Suprapubic skin (tissue), 4 donors: ENCODE measurements at regions not wholly inside any gene's neighbourhood (a gene's known extent, or its start where the extent isn't known, plus 50 kb on each side); places are given as distances from the start of the nearest gene placed in this dataset.

ENCODE experiments used
- EP300 ChIP-seq: sonication (generic); formaldehyde crosslinking; IDR thresholded peaks from one replicate; pipeline ENCODE4 v1.6.1; 2017; ENCODE audit warnings: antibody characterized with exemption
- POLR2A ChIP-seq, 2 donors: fragments of 450-650 bp; IDR thresholded peaks; one replicate each; pipeline ENCODE4 v1.6.1; 2017; ENCODE audit warnings: antibody characterized with exemption in 2 of 2, mild to moderate bottlenecking in 2 of 2, moderate library complexity in 2 of 2
- POLR2AphosphoS5 ChIP-seq, 3 donors: sonication (generic); formaldehyde crosslinking; IDR thresholded peaks; one replicate each; pipeline ENCODE4 v1.6.1; 2017; ENCODE audit warnings: antibody characterized with exemption in 3 of 3
- TF ChIP-seq, protein P1 (sequence below), 2 donors: fragments of 200-600 bp in 1 of 2; fragments of 450-650 bp in 1 of 2; sonication (generic) in 1 of 2; IDR thresholded peaks; one replicate each; pipeline ENCODE4 v1.5.1; 2016 to 2019; ENCODE audit warnings: antibody characterized with exemption in 2 of 2, mild to moderate bottlenecking in 1 of 2, moderate library complexity in 1 of 2

DNA sequence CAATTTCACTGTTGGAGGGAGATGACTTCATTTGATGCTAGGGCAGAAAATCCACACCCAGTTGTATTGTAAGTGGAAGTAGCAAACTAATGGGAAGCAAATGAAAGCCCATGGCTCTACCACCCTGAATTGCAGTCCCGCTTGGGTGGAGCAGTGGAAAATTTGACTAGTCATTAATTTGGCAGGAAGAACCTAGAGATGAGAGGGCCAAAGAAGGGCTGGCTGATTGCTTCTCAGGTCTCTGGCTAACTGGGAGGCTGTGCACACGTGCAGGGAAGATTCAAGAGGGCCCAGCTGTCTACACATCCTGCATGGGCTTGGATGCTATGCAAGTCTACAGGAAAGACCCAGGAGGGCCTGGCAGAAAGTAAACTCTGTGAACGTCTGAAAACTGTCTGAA is 466.2 kb downstream of the TFAP2A start:
- TF ChIP-seq, protein P1, sequence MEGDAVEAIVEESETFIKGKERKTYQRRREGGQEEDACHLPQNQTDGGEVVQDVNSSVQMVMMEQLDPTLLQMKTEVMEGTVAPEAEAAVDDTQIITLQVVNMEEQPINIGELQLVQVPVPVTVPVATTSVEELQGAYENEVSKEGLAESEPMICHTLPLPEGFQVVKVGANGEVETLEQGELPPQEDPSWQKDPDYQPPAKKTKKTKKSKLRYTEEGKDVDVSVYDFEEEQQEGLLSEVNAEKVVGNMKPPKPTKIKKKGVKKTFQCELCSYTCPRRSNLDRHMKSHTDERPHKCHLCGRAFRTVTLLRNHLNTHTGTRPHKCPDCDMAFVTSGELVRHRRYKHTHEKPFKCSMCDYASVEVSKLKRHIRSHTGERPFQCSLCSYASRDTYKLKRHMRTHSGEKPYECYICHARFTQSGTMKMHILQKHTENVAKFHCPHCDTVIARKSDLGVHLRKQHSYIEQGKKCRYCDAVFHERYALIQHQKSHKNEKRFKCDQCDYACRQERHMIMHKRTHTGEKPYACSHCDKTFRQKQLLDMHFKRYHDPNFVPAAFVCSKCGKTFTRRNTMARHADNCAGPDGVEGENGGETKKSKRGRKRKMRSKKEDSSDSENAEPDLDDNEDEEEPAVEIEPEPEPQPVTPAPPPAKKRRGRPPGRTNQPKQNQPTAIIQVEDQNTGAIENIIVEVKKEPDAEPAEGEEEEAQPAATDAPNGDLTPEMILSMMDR (IDR thresholded peaks at IDR 0.05) = no peak
- TF ChIP-seq POLR2AphosphoS5 (IDR thresholded peaks at IDR 0.05) (no peak), POLR2A (IDR thresholded peaks at IDR 0.05) (no peak), EP300 (no peak)
